ENCODE measurements at regions not wholly inside any gene's neighbourhood (a gene's known extent, or its start where the extent isn't known, plus 50 kb on each side); places are given as distances from the start of the nearest gene placed in this dataset.

DNA sequence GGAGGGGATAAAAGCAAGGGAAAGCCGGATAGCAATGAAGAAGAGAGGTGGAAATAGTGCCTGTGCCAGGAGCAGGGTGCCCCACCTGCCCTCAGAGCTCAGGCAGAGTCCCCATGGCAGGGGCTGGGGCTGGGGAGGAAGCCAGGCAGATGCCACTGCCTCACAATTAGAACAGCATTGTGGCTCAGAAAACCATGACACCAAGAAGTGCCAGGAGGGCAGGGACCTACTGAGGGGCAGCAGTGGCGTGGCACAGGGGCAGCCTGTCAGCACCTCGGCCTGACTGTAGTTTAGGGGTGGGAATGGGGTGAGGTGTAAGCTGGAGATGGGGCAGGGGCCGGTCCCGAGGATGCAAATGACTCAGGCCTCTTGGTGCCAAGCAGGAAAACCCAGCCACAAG is 532.1 kb upstream of the B3GAT1 start:
- TF ChIP-seq REST (IDR thresholded peaks at IDR 0.05; ENCODE audit: insufficient read depth in 1 of 2, low read depth in 2 of 2, low read length in 1 of 2) (no peak), SIN3A (IDR thresholded peaks at IDR 0.05; ENCODE audit: borderline replicate concordance, insufficient read depth, low read depth, low read length) (no peak), POLR2AphosphoS5 (IDR thresholded peaks at IDR 0.05; ENCODE audit: low read depth, low read length) (no peak), CTCF (IDR thresholded peaks at IDR 0.05) (no peak)

Measured in Panc1 (cell line).